Neural cell (in vitro differentiated cells): ENCODE measurements at regions not wholly inside any gene's neighbourhood (a gene's known extent, or its start where the extent isn't known, plus 50 kb on each side); places are given as distances from the start of the nearest gene placed in this dataset.

Experiments used
- H2AFZ ChIP-seq: fragments of 200-600, 300-800 bp; sonication (generic), shearing (Covaris generic); 2 replicates; pipeline ENCODE4 v1.6.0; 2014; ENCODE audit warnings: low read depth, mild to moderate bottlenecking, antibody characterized with exemption, low read length, moderate library complexity
- H3F3A ChIP-seq: fragments of 200-600 bp; shearing (Covaris generic); 2 replicates; pipeline ENCODE4 v1.6.1; 2016; ENCODE audit warnings: mild to moderate bottlenecking, moderate library complexity, mixed read lengths, antibody characterized with exemption, low read length; ENCODE audit not compliant: insufficient read depth, poor library complexity, severe bottlenecking
- H3K27ac ChIP-seq: fragments of 200-600, 300-800 bp; sonication (generic), shearing (Covaris generic); 2 replicates; pipeline ENCODE4 v1.5.1; 2014; ENCODE audit warnings: mild to moderate bottlenecking, low read length, moderate library complexity
- H3K27me3 ChIP-seq: fragments of 300-800, 200-600 bp; sonication (generic), shearing (Covaris generic); 2 replicates; pipeline ENCODE4 v1.6.0; 2014; ENCODE audit warnings: mild to moderate bottlenecking, low read depth, low read length, moderate library complexity; ENCODE audit not compliant: insufficient read depth
- H3K36me3 ChIP-seq: fragments of 300-800, 200-600 bp; sonication (generic), shearing (Covaris generic); 2 replicates; pipeline ENCODE4 v1.5.1; 2014; ENCODE audit warnings: mild to moderate bottlenecking, antibody characterized with exemption, low read length, moderate library complexity; ENCODE audit not compliant: insufficient read depth
- H3K4me2 ChIP-seq: fragments of 300-800, 200-600 bp; sonication (generic), shearing (Covaris generic); 2 replicates; pipeline ENCODE4 v1.6.0; 2014; ENCODE audit warnings: mild to moderate bottlenecking, low read length
- H3K4me3 ChIP-seq: fragments of 300-800, 200-600 bp; sonication (generic), shearing (Covaris generic); 2 replicates; pipeline ENCODE4 v1.5.1; 2014; ENCODE audit warnings: mild to moderate bottlenecking, low read length, moderate library complexity
- H3K79me2 ChIP-seq: fragments of 200-600 bp; shearing (Covaris generic); replicated peaks from 2 replicates; pipeline ENCODE4 v1.6.0; 2014; ENCODE audit warnings: mild to moderate bottlenecking, low read length, moderate library complexity; ENCODE audit not compliant: insufficient read depth
- H3K9ac ChIP-seq: fragments of 300-800, 200-600 bp; sonication (generic), shearing (Covaris generic); 2 replicates; pipeline ENCODE4 v1.6.1; 2016; ENCODE audit warnings: mild to moderate bottlenecking, low read length, mixed read lengths
- H3K9me2 ChIP-seq: fragments of 200-600 bp; shearing (Covaris generic); 2 replicates; pipeline ENCODE4 v1.6.1; 2016; ENCODE audit warnings: mild to moderate bottlenecking, low read length, mixed read lengths; ENCODE audit not compliant: insufficient read depth
- H3K9me3 ChIP-seq: fragments of 200-600, 300-800 bp; sonication (generic), shearing (Covaris generic); 2 replicates; pipeline ENCODE4 v1.6.1; 2016; ENCODE audit warnings: mild to moderate bottlenecking, mixed run types, low read length, moderate library complexity, mixed read lengths
- H4K20me1 ChIP-seq: fragments of 200-600 bp; shearing (Covaris generic); 2 replicates; pipeline ENCODE4 v1.6.1; 2016; ENCODE audit warnings: mild to moderate bottlenecking, mixed run types; ENCODE audit not compliant: insufficient read depth
- CTCF ChIP-seq: fragments of 450-650 bp; IDR thresholded peaks from 2 replicates; pipeline ENCODE4 v1.5.1; 2014; ENCODE audit warnings: antibody characterized with exemption, mild to moderate bottlenecking, moderate library complexity; ENCODE audit not compliant: poor library complexity, severe bottlenecking
- EP300 ChIP-seq: fragments of 450-650 bp; conservative IDR thresholded peaks from 2 replicates; pipeline ENCODE4 v1.6.1; 2014; ENCODE audit warnings: antibody characterized with exemption, mild to moderate bottlenecking, moderate library complexity; ENCODE audit not compliant: poor library complexity, severe bottlenecking
- EZH2 ChIP-seq: fragments of 200-600, 300-800 bp; shearing (Covaris generic), sonication (generic); IDR thresholded peaks from 2 replicates; pipeline ENCODE4 v1.6.1; 2014; ENCODE audit warnings: antibody characterized with exemption, low read length, borderline replicate concordance, mild to moderate bottlenecking; ENCODE audit not compliant: insufficient read depth, poor library complexity, severe bottlenecking
- MXI1 ChIP-seq: fragments of 450-650 bp; conservative IDR thresholded peaks from 2 replicates; pipeline ENCODE4 v1.6.1; 2014; ENCODE audit warnings: antibody characterized with exemption, mild to moderate bottlenecking; ENCODE audit not compliant: poor library complexity, severe bottlenecking
- POLR2AphosphoS5 ChIP-seq: IDR thresholded peaks from 2 replicates; pipeline ENCODE4 v1.6.1; 2012
- RAD21 ChIP-seq: fragments of 450-650 bp; conservative IDR thresholded peaks from 2 replicates; pipeline ENCODE4 v1.6.1; 2014; ENCODE audit warnings: antibody characterized with exemption, mild to moderate bottlenecking, moderate library complexity
- REST ChIP-seq: IDR thresholded peaks from 2 replicates; pipeline ENCODE4 v1.6.1; 2012; ENCODE audit warnings: borderline replicate concordance
- SMC3 ChIP-seq: fragments of 450-650 bp; conservative IDR thresholded peaks from 2 replicates; pipeline ENCODE4 v1.6.1; 2014; ENCODE audit warnings: antibody characterized with exemption, mild to moderate bottlenecking, moderate library complexity; ENCODE audit not compliant: poor library complexity
- TAF1 ChIP-seq: IDR thresholded peaks from 2 replicates; pipeline ENCODE4 v1.6.1; 2012; ENCODE audit warnings: low read depth

- Histone ChIP-seq H3K9ac (no peak overlapping the region), H3K9me3 (no peaks in the 10 kb centered on the region), H3K4me2 (no peak overlapping the region), H2AFZ (no peak overlapping the region), H3K4me3 (no peak overlapping the region), H3K79me2 (no peaks in the 10 kb centered on the region), H3F3A (no peaks in the 10 kb centered on the region), H3K36me3 (no peaks in the 10 kb centered on the region), H4K20me1 (no peaks in the 10 kb centered on the region), H3K27ac (no peak overlapping the region), H3K9me2 (no peaks in the 10 kb centered on the region), H3K27me3 (no peaks in the 10 kb centered on the region)
- TF ChIP-seq RAD21: no peak
- no peak for TF ChIP-seq SMC3
- TF ChIP-seq REST: no peak
- no peak for TF ChIP-seq POLR2AphosphoS5
- TF ChIP-seq MXI1: no peak
- no peak for TF ChIP-seq CTCF
- TF ChIP-seq EZH2: no peak
- no peak for TF ChIP-seq TAF1
- TF ChIP-seq EP300: no peak
Measured at GRCh38 chr1:223020770-223021169, 122.3 kb downstream of the TLR5 start.

- no peaks in the 10 kb centered on the region for H3K36me3 ChIP-seq
- no peaks in the 10 kb centered on the region for H3F3A ChIP-seq
- H3K27ac ChIP-seq: peak overlapping the region; percentile 53
- no peaks in the 10 kb centered on the region for H4K20me1 ChIP-seq
- no peaks in the 10 kb centered on the region for H3K27me3 ChIP-seq
- no peaks in the 10 kb centered on the region for H3K9me2 ChIP-seq
- no peak overlapping the region for H3K4me3 ChIP-seq
- peak overlapping the region; percentile 46 for H3K9ac ChIP-seq
- no peaks in the 10 kb centered on the region for H3K9me3 ChIP-seq
- no peak overlapping the region for H2AFZ ChIP-seq
- H3K79me2 ChIP-seq: no peaks in the 10 kb centered on the region
- H3K4me2 ChIP-seq: no peak overlapping the region
- peak; percentile 22 for TF ChIP-seq REST
- no peak for TF ChIP-seq SMC3
- peak; percentile 36 for TF ChIP-seq POLR2AphosphoS5
Measured at GRCh38 chr1:223022641-223023473, 120.2 kb downstream of the TLR5 start.
